Endothelial cell of umbilical vein (primary cell): ENCODE measurements at regions not wholly inside any gene's neighbourhood (a gene's known extent, or its start where the extent isn't known, plus 50 kb on each side); places are given as distances from the start of the nearest gene placed in this dataset.

Experiments
- CTCF ChIP-seq, 2 donors: IDR thresholded peaks; 1 replicate in 1 of 2; 2 replicates in 1 of 2; pipeline ENCODE4 v1.5.1; 2011; ENCODE audit warnings: low read length in 2 of 2, mild to moderate bottlenecking in 2 of 2, moderate library complexity in 2 of 2, control low read depth in 1 of 2, inconsistent platforms in 1 of 2, low read depth in 1 of 2; ENCODE audit not compliant: insufficient read depth in 1 of 2; ENCODE audit errors: extremely low read depth in 1 of 2
- MAX ChIP-seq: IDR thresholded peaks from 2 replicates; pipeline ENCODE4 v1.6.1; 2011; ENCODE audit not compliant: insufficient read depth, insufficient read length
- POLR2A ChIP-seq: IDR thresholded peaks from 2 replicates; pipeline ENCODE4 v1.6.1; 2012; ENCODE audit warnings: low read depth, mild to moderate bottlenecking, control low read depth, low read length

DNA sequence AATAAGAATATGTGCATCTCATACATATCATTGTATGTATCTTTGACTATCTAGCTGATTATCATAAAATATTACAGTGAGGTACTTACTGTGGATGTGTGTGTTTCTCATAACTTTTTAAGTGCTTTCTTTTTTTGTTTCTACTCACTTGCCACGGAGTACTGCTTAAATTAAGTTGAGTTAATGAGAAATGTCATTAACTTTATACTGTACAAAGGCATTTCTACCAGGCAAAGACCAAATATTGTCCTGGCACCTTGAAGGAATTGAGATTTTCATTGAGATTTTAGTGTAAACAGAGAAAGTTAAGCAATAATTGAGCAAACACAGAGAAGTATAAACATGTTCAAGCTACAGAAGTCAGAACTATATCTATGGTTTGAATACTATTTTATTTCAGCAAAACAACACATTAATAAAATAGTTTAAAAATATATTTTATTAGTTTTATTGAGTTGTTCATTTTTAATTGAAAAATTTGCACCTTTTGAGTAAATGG lies 1750.0 kb downstream of the PCDH7 start:
- TF ChIP-seq POLR2A (no peak), CTCF (IDR thresholded peaks at IDR 0.05; ENCODE audit: extremely low read depth in 1 of 2, insufficient read depth in 1 of 2, low read depth in 1 of 2, low read length in 2 of 2) (no peak), MAX (no peak)
